Stomach (tissue), 4 donors: ENCODE measurements at regions not wholly inside any gene's neighbourhood (a gene's known extent, or its start where the extent isn't known, plus 50 kb on each side); places are given as distances from the start of the nearest gene placed in this dataset.

Experiments
- CTCF ChIP-seq, 7 experiments: fragments of 450-650 bp in 4 of 7; fragments of 200-600 bp in 3 of 7; sonication (generic) in 3 of 7; IDR thresholded peaks; one replicate each; pipeline ENCODE4 v1.5.1; 2016 to 2019; ENCODE audit warnings: antibody characterized with exemption in 7 of 7, control low read depth in 2 of 7, mild to moderate bottlenecking in 1 of 7
- POLR2A ChIP-seq, 4 donors: fragments of 450-650 bp; IDR thresholded peaks; one replicate each; pipeline ENCODE4 v1.6.1; 2016; ENCODE audit warnings: antibody characterized with exemption in 4 of 4, control low read depth in 2 of 4, mild to moderate bottlenecking in 1 of 4, moderate library complexity in 1 of 4

DNA sequence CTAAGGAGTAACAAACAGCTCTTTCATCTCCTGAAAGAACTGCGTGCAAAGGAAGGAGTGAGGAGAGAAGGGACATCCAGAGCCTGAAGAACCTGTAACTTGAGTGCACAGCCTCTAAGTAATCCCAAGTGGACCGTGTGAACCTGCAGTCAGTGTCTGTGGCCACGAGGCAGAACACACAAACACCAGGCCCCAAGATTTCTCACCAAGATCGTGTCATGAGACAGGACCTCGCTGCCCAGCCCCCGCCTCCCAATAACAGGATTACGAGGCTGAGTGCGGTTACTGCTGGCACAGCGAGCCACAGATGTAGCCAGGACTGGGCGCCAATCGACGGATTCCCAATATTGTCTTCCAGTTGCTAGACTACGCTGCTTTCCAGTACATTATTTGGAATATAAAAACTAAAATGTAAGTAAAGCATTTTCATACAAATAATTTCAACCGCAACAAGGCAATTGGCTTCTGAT is 101.3 kb upstream of the SLC25A33 start:
- TF ChIP-seq CTCF (IDR thresholded peaks at IDR 0.05) (no peak), POLR2A (IDR thresholded peaks at IDR 0.05) (no peak)
